ENCODE measurements at regions not wholly inside any gene's neighbourhood (a gene's known extent, or its start where the extent isn't known, plus 50 kb on each side); places are given as distances from the start of the nearest gene placed in this dataset.
"Not testable (repeated sequence)": the region's sequence is repeated elsewhere in the genome, so short reads cannot be mapped to it uniquely, and the experiment has no call there.

DNA sequence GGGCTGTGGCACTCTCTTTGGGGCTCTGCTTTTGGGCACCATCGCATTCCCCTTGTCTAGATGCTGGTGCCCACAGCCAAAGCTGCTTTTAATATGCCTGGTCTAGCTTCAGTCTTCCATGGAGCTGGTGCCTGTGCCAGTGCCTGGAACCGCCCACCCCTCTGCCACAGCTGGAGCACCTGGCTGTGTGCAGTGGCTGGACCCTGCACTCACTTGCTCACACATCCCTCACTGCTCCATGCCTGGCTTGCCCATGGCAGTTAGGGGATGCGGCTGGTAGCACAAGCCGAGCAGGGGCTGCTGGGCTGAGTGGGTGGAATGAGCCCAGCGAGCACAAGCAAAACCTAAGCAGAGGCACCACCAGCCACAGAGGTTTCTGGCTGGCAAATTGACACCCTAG lies 1145.9 kb upstream of the LRRTM3 start:
- Mint-ChIP-seq H3K9me3 (peaks cover 8% of the 10 kb centered on the region), H3K36me3 (no peaks in the 10 kb centered on the region), H3K27me3 (no peaks in the 10 kb centered on the region), H3K27ac (no peak overlapping the region), H3K4me3 (no peak overlapping the region), H3K4me1 (ENCODE audit: low read depth in 2 of 2) (no peaks in the 10 kb centered on the region)
- DNase-seq (ENCODE audit: low spot score) (no peak), ATAC-seq (no peak)

DNA sequence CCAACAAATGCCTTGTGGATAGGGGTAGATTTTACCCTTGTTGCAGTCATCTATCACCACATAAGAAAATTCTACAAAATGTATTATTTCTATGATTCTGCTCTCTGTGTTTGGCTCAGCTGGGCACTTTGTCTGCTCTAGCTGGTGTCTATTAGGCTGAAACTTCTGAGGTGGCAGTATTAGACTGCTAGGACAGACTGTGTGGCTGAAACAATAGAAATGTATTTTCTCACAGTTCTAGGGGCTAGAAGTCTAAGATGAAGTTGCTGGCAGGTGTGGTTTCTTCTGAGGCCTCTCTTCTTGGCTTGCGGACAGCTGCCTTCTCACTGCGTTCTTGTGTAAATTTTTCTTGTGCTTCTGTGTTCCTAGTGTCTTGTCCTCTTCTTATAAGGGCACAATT lies 1139.6 kb upstream of the LRRTM3 start:
- no peak for DNase-seq (ENCODE audit: low spot score)
- H3K4me3 Mint-ChIP-seq: no peak overlapping the region
- no peak for ATAC-seq
- H3K9me3 Mint-ChIP-seq: peaks cover 11% of the 10 kb centered on the region
- no peaks in the 10 kb centered on the region for H3K4me1 Mint-ChIP-seq (ENCODE audit: low read depth in 2 of 2)
- no peaks in the 10 kb centered on the region for H3K27me3 Mint-ChIP-seq
- H3K27ac Mint-ChIP-seq: no peak overlapping the region
- no peaks in the 10 kb centered on the region for H3K36me3 Mint-ChIP-seq

DNA sequence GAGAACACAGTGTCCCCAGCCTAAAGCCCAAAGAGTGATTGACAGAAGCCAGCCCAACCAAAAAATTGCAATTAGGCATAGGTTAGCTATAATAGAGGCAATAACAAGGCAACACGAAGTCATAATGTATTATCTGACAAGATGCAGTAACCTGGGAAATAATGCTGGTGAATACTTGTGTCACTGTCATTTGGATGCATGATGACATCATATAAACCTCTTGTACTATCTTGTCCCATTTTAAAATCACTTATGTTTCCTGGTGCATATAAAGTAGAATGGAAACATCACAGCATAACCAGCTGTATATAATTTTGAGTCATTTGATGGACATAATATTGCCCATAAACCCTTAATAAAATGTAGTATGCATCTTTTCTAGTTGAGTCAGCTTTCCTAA lies 1138.3 kb upstream of the LRRTM3 start:
- Mint-ChIP-seq H3K4me1 (ENCODE audit: low read depth in 2 of 2) (no peaks in the 10 kb centered on the region), H3K27ac (no peak overlapping the region), H3K9me3 (peaks cover 11% of the 10 kb centered on the region), H3K36me3 (peaks cover 4% of the 10 kb centered on the region), H3K27me3 (no peaks in the 10 kb centered on the region), H3K4me3 (no peak overlapping the region)
- ATAC-seq (no peak), DNase-seq (ENCODE audit: low spot score) (no peak)

DNA sequence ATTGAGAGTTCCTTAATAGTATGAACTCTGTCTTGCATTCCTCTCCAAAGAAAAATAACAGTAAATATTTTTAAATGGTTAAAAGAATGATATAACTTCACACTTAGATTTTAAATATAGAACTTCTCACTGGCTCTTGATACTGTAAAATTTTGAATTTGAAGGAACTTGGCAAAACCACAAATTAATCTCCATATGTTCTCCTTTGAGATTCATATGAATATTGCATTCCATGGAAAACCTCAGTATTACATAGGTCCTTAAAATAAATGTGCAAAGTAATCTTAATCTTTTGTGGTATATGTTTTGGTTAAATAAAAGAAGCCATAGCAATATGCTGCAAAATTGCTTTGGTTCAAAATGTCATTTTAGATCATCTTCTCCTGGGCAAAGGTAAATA lies 1137.6 kb upstream of the LRRTM3 start:
- Mint-ChIP-seq H3K27me3 (no peaks in the 10 kb centered on the region), H3K4me3 (no peak overlapping the region), H3K9me3 (peaks cover 7% of the 10 kb centered on the region), H3K27ac (no peak overlapping the region), H3K4me1 (ENCODE audit: low read depth in 2 of 2) (no peaks in the 10 kb centered on the region), H3K36me3 (peaks cover 4% of the 10 kb centered on the region)
- ATAC-seq (no peak), DNase-seq (ENCODE audit: low spot score) (no peak)

GRCh38 chr10:65791979-65792378 lies 1133.9 kb upstream of the LRRTM3 start:
- no peak for ATAC-seq
- H3K36me3 Mint-ChIP-seq: peaks cover 4% of the 10 kb centered on the region
- H3K9me3 Mint-ChIP-seq: peaks cover 13% of the 10 kb centered on the region
- no peak for DNase-seq (ENCODE audit: low spot score)
- no peak overlapping the region for H3K4me3 Mint-ChIP-seq
- H3K27me3 Mint-ChIP-seq: no peaks in the 10 kb centered on the region
- H3K4me1 Mint-ChIP-seq (ENCODE audit: low read depth in 2 of 2): no peaks in the 10 kb centered on the region
- no peak overlapping the region for H3K27ac Mint-ChIP-seq

- no peak overlapping the region for H3K4me3 Mint-ChIP-seq
- H3K27ac Mint-ChIP-seq: no peak overlapping the region
- peaks cover 4% of the 10 kb centered on the region for H3K36me3 Mint-ChIP-seq
- no peaks in the 10 kb centered on the region for H3K27me3 Mint-ChIP-seq
- no peak for ATAC-seq
- no peaks in the 10 kb centered on the region for H3K4me1 Mint-ChIP-seq (ENCODE audit: low read depth in 2 of 2)
- peaks cover 17% of the 10 kb centered on the region for H3K9me3 Mint-ChIP-seq
- no peak for DNase-seq (ENCODE audit: low spot score)
These were observed 1132.0 kb upstream of the LRRTM3 start for GRCh38 chr10:65793738-65794425.

- H3K27me3 Mint-ChIP-seq; H3K4me1 Mint-ChIP-seq (ENCODE audit: low read depth in 2 of 2); ATAC-seq; DNase-seq (ENCODE audit: low spot score); H3K4me3 Mint-ChIP-seq; H3K27ac Mint-ChIP-seq; H3K36me3 Mint-ChIP-seq: not testable (repeated sequence)
- H3K9me3 Mint-ChIP-seq: peaks cover 17% of the 10 kb centered on the region
These were observed 1131.0 kb upstream of the LRRTM3 start for GRCh38 chr10:65794861-65795260.

DNA sequence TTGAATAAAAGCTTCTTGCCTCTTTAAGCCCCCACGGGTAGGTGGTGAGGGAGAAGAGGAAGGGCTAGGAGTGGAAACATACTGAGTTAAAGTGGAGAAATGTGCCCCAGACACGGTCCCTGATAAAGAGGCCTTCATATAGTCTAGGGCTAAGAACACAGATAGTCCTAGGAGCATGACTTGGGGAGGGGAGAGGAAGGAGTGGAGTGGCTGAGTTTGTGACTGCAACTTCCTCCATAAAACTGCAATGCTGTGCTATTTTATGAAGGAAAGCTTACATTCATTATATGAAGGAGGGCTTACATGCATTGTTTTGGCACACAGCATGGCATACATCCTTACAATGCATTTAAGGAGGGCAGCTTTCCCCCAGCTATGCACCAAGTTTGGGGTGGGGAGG lies 1129.4 kb upstream of the LRRTM3 start:
- Mint-ChIP-seq H3K27ac (no peak overlapping the region), H3K4me1 (ENCODE audit: low read depth in 2 of 2) (no peaks in the 10 kb centered on the region), H3K27me3 (no peaks in the 10 kb centered on the region), H3K9me3 (peaks cover 17% of the 10 kb centered on the region), H3K4me3 (no peak overlapping the region), H3K36me3 (peaks cover 4% of the 10 kb centered on the region)
- ATAC-seq: no peak
- no peak for DNase-seq (ENCODE audit: low spot score)

DNA sequence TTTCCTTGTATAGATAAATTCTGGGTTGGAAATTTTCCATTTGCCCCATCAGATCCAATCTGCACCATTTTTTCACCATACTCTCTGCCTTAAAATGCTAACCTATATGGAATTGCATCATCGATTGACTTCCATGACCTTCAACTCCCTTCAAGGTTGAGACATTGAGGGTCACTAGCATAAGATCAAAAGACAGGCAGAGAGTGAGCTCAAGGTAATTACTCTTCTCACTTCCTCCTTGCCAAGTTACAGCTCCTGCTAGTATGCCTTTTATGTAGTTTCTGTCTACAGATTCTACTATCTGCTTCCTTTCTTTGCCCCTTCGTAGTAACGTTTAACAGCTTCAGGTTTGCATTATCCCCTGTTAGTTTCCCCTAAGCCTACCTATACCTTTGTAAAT lies 1127.7 kb upstream of the LRRTM3 start:
- ATAC-seq (no peak), DNase-seq (ENCODE audit: low spot score) (no peak)
- Mint-ChIP-seq H3K36me3 (no peaks in the 10 kb centered on the region), H3K9me3 (peaks cover 24% of the 10 kb centered on the region), H3K27me3 (no peaks in the 10 kb centered on the region), H3K27ac (no peak overlapping the region), H3K4me3 (no peak overlapping the region), H3K4me1 (ENCODE audit: low read depth in 2 of 2) (no peaks in the 10 kb centered on the region)

DNA sequence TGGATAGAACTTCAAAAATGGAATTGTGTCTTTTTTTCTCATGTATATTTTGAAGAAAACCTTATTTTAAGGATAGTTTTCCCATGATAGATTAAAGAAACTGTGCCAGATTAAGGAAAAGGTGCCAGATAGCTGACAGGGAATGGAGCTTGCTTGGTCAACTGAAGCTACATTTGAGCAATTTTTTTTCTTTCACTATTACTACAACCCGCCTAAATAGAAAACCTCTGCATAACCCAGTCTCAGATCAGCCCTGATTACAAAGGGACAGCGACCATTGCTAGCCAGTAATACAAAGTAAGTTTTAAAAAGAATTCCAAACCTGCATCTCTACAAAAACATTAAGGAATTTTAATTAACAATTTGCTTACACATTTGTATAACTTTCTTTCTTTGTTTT lies 1123.4 kb upstream of the LRRTM3 start:
- no peak overlapping the region for H3K4me3 Mint-ChIP-seq
- no peak overlapping the region for H3K27ac Mint-ChIP-seq
- no peak for ATAC-seq
- H3K36me3 Mint-ChIP-seq: no peaks in the 10 kb centered on the region
- no peak for DNase-seq (ENCODE audit: low spot score)
- H3K9me3 Mint-ChIP-seq: peaks cover 18% of the 10 kb centered on the region
- no peaks in the 10 kb centered on the region for H3K27me3 Mint-ChIP-seq
- no peaks in the 10 kb centered on the region for H3K4me1 Mint-ChIP-seq (ENCODE audit: low read depth in 2 of 2)

- Mint-ChIP-seq H3K36me3 (no peaks in the 10 kb centered on the region), H3K4me1 (ENCODE audit: low read depth in 2 of 2) (no peaks in the 10 kb centered on the region), H3K27ac (no peak overlapping the region), H3K9me3 (peaks cover 19% of the 10 kb centered on the region), H3K4me3 (no peak overlapping the region), H3K27me3 (no peaks in the 10 kb centered on the region)
- ATAC-seq: no peak
- DNase-seq (ENCODE audit: low spot score): no peak
These were observed 1120.3 kb upstream of the LRRTM3 start for GRCh38 chr10:65805511-65805910.

- no peak overlapping the region for H3K4me3 Mint-ChIP-seq
- H3K4me1 Mint-ChIP-seq (ENCODE audit: low read depth in 2 of 2): no peaks in the 10 kb centered on the region
- ATAC-seq (no peak), DNase-seq (ENCODE audit: low spot score) (no peak)
- no peaks in the 10 kb centered on the region for H3K27me3 Mint-ChIP-seq
- H3K9me3 Mint-ChIP-seq: peaks cover 19% of the 10 kb centered on the region
- no peak overlapping the region for H3K27ac Mint-ChIP-seq
- no peaks in the 10 kb centered on the region for H3K36me3 Mint-ChIP-seq
These were observed 1119.8 kb upstream of the LRRTM3 start for GRCh38 chr10:65805993-65806392.

DNA sequence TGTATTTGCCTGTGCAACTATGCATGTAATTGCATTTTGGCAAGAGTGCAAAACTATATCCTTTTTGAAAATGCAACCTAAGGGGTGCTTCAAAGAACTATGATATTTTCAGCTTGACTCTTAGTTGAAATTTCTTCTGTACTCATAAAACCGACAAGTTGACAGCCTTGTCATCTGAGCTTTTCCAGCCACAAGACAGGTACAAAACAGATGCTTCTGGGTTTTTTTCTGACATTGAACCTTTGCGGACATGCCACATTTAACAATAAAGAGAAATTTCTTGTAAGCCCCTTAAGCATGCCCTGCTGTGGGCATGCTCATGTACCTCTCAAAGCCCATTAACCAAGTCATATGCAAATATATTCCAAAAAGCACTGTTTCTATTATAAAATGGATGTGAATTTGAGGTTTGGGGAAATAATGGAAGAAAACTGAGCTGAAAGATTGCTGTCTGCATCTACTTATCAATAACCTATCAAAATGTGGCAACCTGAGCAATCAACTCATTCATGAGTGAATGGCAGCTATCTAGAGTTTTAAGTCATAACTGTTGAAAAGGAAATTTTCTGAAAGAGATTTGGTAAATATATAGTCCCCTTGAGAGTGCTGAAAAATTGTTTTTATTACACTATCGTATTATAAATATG lies 1117.0 kb upstream of the LRRTM3 start:
- Mint-ChIP-seq H3K9me3 (peaks cover 12% of the 10 kb centered on the region), H3K36me3 (no peaks in the 10 kb centered on the region), H3K4me1 (ENCODE audit: low read depth in 2 of 2) (no peaks in the 10 kb centered on the region), H3K4me3 (no peak overlapping the region), H3K27ac (no peak overlapping the region), H3K27me3 (no peaks in the 10 kb centered on the region)
- DNase-seq (ENCODE audit: low spot score) (no peak), ATAC-seq (no peak)

GRCh38 chr10:65811931-65812525 lies 1113.8 kb upstream of the LRRTM3 start:
- Mint-ChIP-seq H3K9me3 (peaks cover 11% of the 10 kb centered on the region), H3K36me3 (no peaks in the 10 kb centered on the region), H3K27me3 (no peaks in the 10 kb centered on the region), H3K4me1 (ENCODE audit: low read depth in 2 of 2) (no peaks in the 10 kb centered on the region), H3K27ac (no peak overlapping the region), H3K4me3 (no peak overlapping the region)
- no peak for DNase-seq (ENCODE audit: low spot score)
- ATAC-seq: no peak

All from natural killer cell treated with Interleukin-12 subunit alpha and Interleukin-12 subunit beta and Interleukin-15 and Interleukin-18, amount 100 ng/mL, for 72 hours (primary cell).